Keratinocyte (primary cell): ENCODE measurements at regions not wholly inside any gene's neighbourhood (a gene's known extent, or its start where the extent isn't known, plus 50 kb on each side); places are given as distances from the start of the nearest gene placed in this dataset.

Experiments
- EZH2 ChIP-seq: IDR thresholded peaks from one replicate; pipeline ENCODE4 v1.6.1; 2012; ENCODE audit warnings: inconsistent platforms, mild to moderate bottlenecking, low read length, moderate library complexity
- TF ChIP-seq, protein P1 (sequence below), 3 experiments: IDR thresholded peaks in 1 of 3; conservative IDR thresholded peaks in 1 of 3; optimal IDR thresholded peaks in 1 of 3; 2 replicates in 2 of 3; 3 replicates in 1 of 3; pipeline versions ENCODE3 to v1.5.1; 2011; ENCODE audit warnings: low read length in 3 of 3, mild to moderate bottlenecking in 3 of 3, moderate library complexity in 2 of 3, control low read depth in 1 of 3, inconsistent platforms in 1 of 3; ENCODE audit not compliant: insufficient read depth in 2 of 3; ENCODE audit errors: extremely low read depth in 1 of 3

- TF ChIP-seq, protein P1, sequence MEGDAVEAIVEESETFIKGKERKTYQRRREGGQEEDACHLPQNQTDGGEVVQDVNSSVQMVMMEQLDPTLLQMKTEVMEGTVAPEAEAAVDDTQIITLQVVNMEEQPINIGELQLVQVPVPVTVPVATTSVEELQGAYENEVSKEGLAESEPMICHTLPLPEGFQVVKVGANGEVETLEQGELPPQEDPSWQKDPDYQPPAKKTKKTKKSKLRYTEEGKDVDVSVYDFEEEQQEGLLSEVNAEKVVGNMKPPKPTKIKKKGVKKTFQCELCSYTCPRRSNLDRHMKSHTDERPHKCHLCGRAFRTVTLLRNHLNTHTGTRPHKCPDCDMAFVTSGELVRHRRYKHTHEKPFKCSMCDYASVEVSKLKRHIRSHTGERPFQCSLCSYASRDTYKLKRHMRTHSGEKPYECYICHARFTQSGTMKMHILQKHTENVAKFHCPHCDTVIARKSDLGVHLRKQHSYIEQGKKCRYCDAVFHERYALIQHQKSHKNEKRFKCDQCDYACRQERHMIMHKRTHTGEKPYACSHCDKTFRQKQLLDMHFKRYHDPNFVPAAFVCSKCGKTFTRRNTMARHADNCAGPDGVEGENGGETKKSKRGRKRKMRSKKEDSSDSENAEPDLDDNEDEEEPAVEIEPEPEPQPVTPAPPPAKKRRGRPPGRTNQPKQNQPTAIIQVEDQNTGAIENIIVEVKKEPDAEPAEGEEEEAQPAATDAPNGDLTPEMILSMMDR (optimal IDR thresholded peaks at IDR 0.05 in 1 of 3, IDR thresholded peaks at IDR 0.05 in 1 of 3, conservative IDR thresholded peaks at IDR 0.05 in 1 of 3; ENCODE audit: extremely low read depth in 1 of 3, insufficient read depth in 2 of 3, low read length in 3 of 3) = no peak
- TF ChIP-seq EZH2 = no peak
These were observed 352.4 kb upstream of the SMIM21 start for GRCh38 chr18:75779910-75780309.
